Common myeloid progenitor, CD34-positive (primary cell): ENCODE measurements at regions not wholly inside any gene's neighbourhood (a gene's known extent, or its start where the extent isn't known, plus 50 kb on each side); places are given as distances from the start of the nearest gene placed in this dataset.

Source experiments
- CTCF ChIA-PET: fragments of 350-600 bp; sonication (Branson Sonifier 250); formaldehyde crosslinking; loops from one replicate; lab custom pipeline; 2021; ENCODE audit warnings: antibody characterized with exemption; lab: Charles Lee
- POLR2A ChIA-PET: fragments of 350-600 bp; sonication (Branson Sonifier 250); formaldehyde crosslinking; loops from one replicate; lab custom pipeline; 2021; ENCODE audit warnings: antibody characterized with exemption; lab: Charles Lee
- DNase-seq, 3 donors: peaks; one replicate each; pipeline versions ENCODE4 v3.0.0 to v3.0.0-alpha.2; 2013
- H3K27ac ChIP-seq, 2 experiments: 1 replicate in 1 of 2; 2 replicates in 1 of 2; pipeline ENCODE4 v1.7.0; 2013; ENCODE audit warnings: inconsistent platforms in 2 of 2, low read length in 2 of 2, mild to moderate bottlenecking in 2 of 2, low read depth in 1 of 2, moderate library complexity in 1 of 2; ENCODE audit not compliant: severe bottlenecking in 2 of 2, insufficient read depth in 1 of 2, poor library complexity in 1 of 2
- H3K27me3 ChIP-seq, 5 experiments: replicated peaks in 2 of 5; 1 replicate in 3 of 5; 2 replicates in 2 of 5; pipeline versions ENCODE4 v1.6.1 to v1.7.0; 2013; ENCODE audit warnings: low read length in 4 of 5, mild to moderate bottlenecking in 2 of 5, moderate library complexity in 2 of 5, inconsistent platforms in 1 of 5; ENCODE audit not compliant: insufficient read depth in 5 of 5, control insufficient read depth in 4 of 5
- H3K36me3 ChIP-seq, 4 experiments: 1 replicate in 2 of 4; 2 replicates in 2 of 4; pipeline versions ENCODE4 v1.6.1 to v1.7.0; 2013; ENCODE audit warnings: low read length in 3 of 4, control low read depth in 1 of 4, mild to moderate bottlenecking in 1 of 4; ENCODE audit not compliant: control insufficient read depth in 4 of 4, insufficient read depth in 4 of 4
- H3K4me1 ChIP-seq, 4 experiments: 1 replicate in 3 of 4; 2 replicates in 1 of 4; pipeline versions ENCODE4 v1.6.1 to v1.7.1; 2013; ENCODE audit warnings: low read length in 3 of 4, mild to moderate bottlenecking in 3 of 4, control low read depth in 1 of 4, inconsistent platforms in 1 of 4, moderate library complexity in 1 of 4; ENCODE audit not compliant: control insufficient read depth in 4 of 4, insufficient read depth in 4 of 4; ENCODE audit errors: control extremely low read depth in 1 of 4
- H3K4me3 ChIP-seq, 7 experiments: 1 replicate in 4 of 7; 2 replicates in 3 of 7; pipeline versions ENCODE4 v1.5.1 to v1.7.0; 2013; ENCODE audit warnings: mild to moderate bottlenecking in 7 of 7, low read length in 6 of 7, moderate library complexity in 6 of 7, inconsistent platforms in 2 of 7, low read depth in 2 of 7, control low read depth in 1 of 7; ENCODE audit not compliant: insufficient read depth in 4 of 7, control insufficient read depth in 1 of 7; ENCODE audit errors: extremely low read depth in 1 of 7
- H3K9me3 ChIP-seq, 5 experiments: 1 replicate in 4 of 5; 2 replicates in 1 of 5; pipeline versions ENCODE4 v1.6.1 to v1.7.1; 2013; ENCODE audit warnings: low read length in 4 of 5, mild to moderate bottlenecking in 2 of 5, inconsistent platforms in 1 of 5, low read depth in 1 of 5, moderate library complexity in 1 of 5; ENCODE audit not compliant: control insufficient read depth in 4 of 5, insufficient read depth in 2 of 5; ENCODE audit errors: control extremely low read depth in 1 of 5
- WGBS: methylation state at CpG from one replicate; pipeline ENCODE4 v1.1.5; 2013; ENCODE audit not compliant: insufficient coverage; 5-methylcytosine and 5-hydroxymethylcytosine counted together

DNA sequence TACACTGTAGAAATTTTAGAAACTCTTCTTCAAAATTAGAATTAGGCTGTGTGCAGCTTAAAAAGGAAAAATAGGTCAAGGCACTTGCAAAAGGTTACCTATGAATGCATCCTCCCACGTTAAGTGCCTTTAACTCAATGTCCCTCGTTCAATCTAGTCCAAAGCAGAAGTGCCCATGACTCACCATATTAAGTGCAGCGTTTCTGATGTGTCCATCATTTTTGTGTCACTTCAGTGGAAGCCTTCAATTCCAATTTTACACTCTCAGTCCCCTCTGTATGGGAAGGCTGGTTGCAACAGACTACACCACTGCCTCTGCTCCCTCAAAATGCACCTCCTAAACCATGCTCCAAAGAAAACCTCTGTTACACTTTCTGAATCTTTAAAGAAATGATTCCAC, 53.4 kb downstream of the FOXB1 start:
- CTCF ChIA-PET: no interaction called here
- Histone ChIP-seq H3K27ac (no peak overlapping the region), H3K27me3 (no peaks in the 10 kb centered on the region), H3K36me3 (no peaks in the 10 kb centered on the region), H3K9me3 (peaks cover 3 to 17% (median 14%) of the 10 kb centered on the region in 5 experiments), H3K4me1 (no peaks in the 10 kb centered on the region), H3K4me3 (no peak overlapping the region)
- POLR2A ChIA-PET: no interaction called here
- DNase-seq: no peak
- 83% methylated on average over 3 of the region's 3 CpGs for WGBS

DNA sequence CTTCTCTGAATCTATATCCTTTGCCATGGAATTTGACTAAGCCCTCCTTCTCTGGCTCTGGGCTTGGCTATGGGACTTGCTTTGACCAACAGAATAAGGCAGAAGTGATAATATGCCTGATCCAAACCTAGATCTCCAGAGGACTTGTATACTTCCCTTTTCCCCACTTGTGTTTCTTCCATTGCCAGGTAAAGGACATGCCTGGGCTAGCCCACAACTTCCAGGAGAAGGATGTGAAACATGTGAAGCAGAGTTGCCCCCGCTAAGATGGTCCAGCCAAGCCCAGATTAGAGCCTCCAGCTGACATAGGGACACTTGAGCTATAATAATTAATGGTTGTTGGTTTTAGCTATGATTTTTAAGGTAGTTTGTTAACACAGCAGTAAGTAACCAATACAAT, 55.1 kb downstream of the FOXB1 start:
- Histone ChIP-seq H3K4me1 (no peaks in the 10 kb centered on the region), H3K4me3 (no peak overlapping the region), H3K9me3 (peaks cover 3 to 20% (median 16%) of the 10 kb centered on the region in 5 experiments), H3K27me3 (no peaks in the 10 kb centered on the region), H3K36me3 (no peaks in the 10 kb centered on the region), H3K27ac (no peak overlapping the region)
- 100% methylated on average over 1 of the region's 1 CpG for WGBS
- POLR2A ChIA-PET: interaction anchor here (0.7 kb wide), 1 partner anchor 32 kb away, joined by 3 read pairs; no protein-coding TSS in a partner anchor
- no peak for DNase-seq
- CTCF ChIA-PET: no interaction called here

DNA sequence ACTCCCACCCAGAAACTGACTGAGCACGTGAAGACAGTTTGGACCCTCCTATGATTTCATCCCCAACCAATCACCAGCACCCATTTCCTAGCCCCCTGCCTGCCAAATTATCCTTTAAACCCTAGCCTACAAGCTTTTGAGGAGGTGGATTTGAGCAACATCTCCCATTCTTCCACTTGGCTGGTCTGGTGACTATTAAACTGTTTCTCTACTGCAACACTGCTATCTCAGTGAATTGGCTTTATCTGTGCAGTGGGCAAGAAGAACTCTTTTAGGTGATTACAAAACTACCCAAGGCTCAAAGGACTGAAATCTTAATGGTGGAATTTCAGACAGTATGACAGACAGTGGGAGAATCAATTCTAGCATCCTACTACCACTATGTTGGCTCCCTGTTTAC, 57.6 kb downstream of the FOXB1 start:
- H3K4me3 ChIP-seq: no peak overlapping the region
- H3K9me3 ChIP-seq: peaks cover 3 to 20% (median 16%) of the 10 kb centered on the region in 5 experiments
- no peaks in the 10 kb centered on the region for H3K27me3 ChIP-seq
- no peak overlapping the region for H3K27ac ChIP-seq
- POLR2A ChIA-PET: no interaction called here
- CTCF ChIA-PET: no interaction called here
- H3K4me1 ChIP-seq: peaks cover 6 to 16% (median 11%) of the 10 kb centered on the region in 4 experiments
- WGBS: no CpG with 5 or more reads among the region's 1 CpG
- DNase-seq: no peak
- H3K36me3 ChIP-seq: no peaks in the 10 kb centered on the region

DNA sequence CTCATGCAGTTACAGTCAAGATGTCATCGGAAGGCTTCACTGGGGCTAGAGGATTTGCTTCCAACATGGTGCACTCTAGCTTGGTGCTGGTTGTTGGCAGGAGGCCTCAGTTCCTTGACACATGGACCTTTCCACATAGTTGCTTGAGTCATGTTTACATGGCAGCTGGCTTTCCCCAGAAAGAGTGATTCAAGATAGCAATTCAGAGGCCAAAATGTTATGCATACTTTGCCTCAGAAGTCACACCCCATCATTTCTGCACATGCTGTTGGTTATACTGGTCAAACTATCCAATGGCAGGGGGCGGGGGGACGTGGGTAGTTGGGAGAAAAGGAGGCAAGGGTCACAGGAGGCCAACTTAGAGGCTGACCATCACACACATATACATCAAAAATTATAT, 58.7 kb downstream of the FOXB1 start:
- no peak overlapping the region for H3K4me3 ChIP-seq
- CTCF ChIA-PET: no interaction called here
- H3K27me3 ChIP-seq: no peaks in the 10 kb centered on the region
- DNase-seq: no peak
- 83% methylated on average over 1 of the region's 3 CpGs for WGBS
- no peaks in the 10 kb centered on the region for H3K36me3 ChIP-seq
- peaks cover 3 to 20% (median 16%) of the 10 kb centered on the region in 5 experiments for H3K9me3 ChIP-seq
- H3K4me1 ChIP-seq: peaks cover 7 to 24% (median 13%) of the 10 kb centered on the region in 4 experiments
- no peak overlapping the region for H3K27ac ChIP-seq
- POLR2A ChIA-PET: interaction anchor here (0.6 kb wide), 1 partner anchor 64 kb away, joined by 4 read pairs; no protein-coding TSS in a partner anchor

DNA sequence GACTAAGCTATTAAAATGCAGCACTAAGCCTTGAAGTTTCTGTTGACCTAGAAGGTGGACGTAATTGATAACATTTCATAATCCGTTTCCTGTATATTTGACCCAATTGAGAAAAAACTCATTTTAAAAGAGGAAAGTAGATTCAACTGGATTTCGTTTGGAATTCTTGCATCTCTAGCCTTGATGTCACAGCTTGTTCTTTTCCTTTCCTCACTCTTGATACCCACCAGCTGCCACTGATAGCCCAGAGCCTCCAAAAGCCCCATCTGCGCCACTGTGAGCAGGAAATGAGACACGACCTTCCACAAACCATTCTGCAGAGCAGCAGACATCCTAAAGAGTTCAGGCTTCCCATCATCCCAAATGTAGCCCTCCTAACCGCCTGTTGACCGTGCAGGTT, 61.8 kb downstream of the FOXB1 start:
- POLR2A ChIA-PET: no interaction called here
- CTCF ChIA-PET: interaction anchor here (1.4 kb wide), 1 partner anchor 61 kb away, joined by 3 read pairs; no protein-coding TSS in a partner anchor

DNA sequence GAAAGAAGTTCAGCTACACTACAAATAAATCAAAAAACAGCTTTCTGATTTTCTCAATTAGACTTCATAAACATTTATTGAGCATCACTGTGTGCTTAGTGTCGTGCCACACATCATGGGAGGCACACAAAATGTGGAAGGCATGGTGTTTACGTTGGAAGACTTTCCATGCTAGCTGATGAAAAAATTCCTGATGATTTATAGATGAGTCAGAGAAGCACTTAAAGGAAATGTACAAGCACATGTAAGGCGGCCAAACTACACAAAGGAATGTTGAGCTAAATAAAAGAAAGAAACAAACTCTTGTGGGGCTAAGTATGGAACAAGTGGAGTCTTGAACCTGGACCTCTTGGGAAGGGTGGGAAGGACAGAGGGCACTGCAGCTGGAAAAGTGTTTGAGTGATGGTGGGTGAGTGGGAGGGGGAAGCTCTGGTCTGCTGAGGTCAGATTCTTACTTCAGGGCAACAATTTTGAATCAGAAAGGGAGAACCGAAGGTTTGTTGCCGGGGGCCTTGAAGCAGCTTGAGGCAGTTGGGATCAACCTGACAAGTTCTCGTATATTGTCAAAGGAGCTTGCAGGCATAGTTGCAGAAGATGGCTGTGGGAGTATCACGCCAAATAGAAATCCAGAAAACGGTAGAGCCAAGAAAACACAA, 66.9 kb downstream of the FOXB1 start:
- ChIA-PET CTCF (interaction anchor here (1.1 kb wide), 1 partner anchor 8 kb away, joined by 3 read pairs; no protein-coding TSS in a partner anchor), POLR2A (no interaction called here)
- Histone ChIP-seq H3K4me1 (peaks cover 8 to 24% (median 15%) of the 10 kb centered on the region in 4 experiments), H3K27me3 (no peaks in the 10 kb centered on the region), H3K36me3 (no peaks in the 10 kb centered on the region), H3K27ac (no peak overlapping the region), H3K4me3 (no peak overlapping the region), H3K9me3 (peaks cover 0 to 2% (median 0%) of the 10 kb centered on the region in 5 experiments)
- DNase-seq: no peak
- WGBS: 98% methylated on average over 6 of the region's 8 CpGs

More for the DNA sequence above, 61.8 kb downstream of the FOXB1 start:
- Histone ChIP-seq H3K27me3 (no peaks in the 10 kb centered on the region), H3K27ac (no peak overlapping the region), H3K9me3 (peaks cover 3 to 16% (median 15%) of the 10 kb centered on the region in 5 experiments), H3K36me3 (no peaks in the 10 kb centered on the region), H3K4me3 (no peak overlapping the region), H3K4me1 (peaks cover 7 to 24% (median 13%) of the 10 kb centered on the region in 4 experiments)
- 91% methylated on average over 7 of the region's 7 CpGs for WGBS
- no peak for DNase-seq

DNA sequence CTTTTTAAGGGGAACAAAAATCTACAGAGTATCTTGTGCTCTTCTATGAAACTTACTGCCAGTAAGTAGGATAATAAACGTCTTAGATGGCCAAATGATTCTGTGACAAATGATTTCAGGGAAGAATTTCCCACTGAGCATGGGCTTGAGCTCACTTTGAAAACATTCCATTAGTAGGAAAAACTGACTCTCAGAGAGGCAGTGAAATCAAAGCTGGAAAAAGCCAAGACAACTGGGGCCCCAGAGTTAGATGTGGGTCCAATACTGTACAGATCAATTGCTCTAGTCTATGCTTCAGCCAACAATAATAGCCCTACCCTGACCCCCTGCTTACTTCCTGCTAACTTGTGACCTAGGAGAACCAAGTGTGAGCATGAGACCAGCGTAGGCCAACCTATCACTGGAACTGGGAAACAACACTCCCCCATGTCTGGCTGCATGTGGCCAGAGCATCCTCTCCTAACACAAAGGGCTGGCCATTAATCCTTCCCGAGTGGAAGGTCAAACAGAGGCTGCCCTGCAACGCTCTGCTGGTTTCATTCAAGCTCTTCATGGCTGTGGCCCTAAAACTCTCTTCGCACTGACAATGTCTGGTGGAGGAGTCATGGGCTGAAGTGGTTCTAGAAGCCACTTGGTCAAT, 68.8 kb downstream of the FOXB1 start:
- Histone ChIP-seq H3K4me3 (no peak overlapping the region), H3K27ac (no peak overlapping the region), H3K36me3 (no peaks in the 10 kb centered on the region), H3K27me3 (no peaks in the 10 kb centered on the region), H3K4me1 (peaks cover 0 to 10% (median 7%) of the 10 kb centered on the region in 4 experiments), H3K9me3 (peaks cover 0 to 2% (median 0%) of the 10 kb centered on the region in 5 experiments)
- ChIA-PET CTCF (no interaction called here), POLR2A (no interaction called here)
- WGBS: 98% methylated on average over 4 of the region's 5 CpGs
- DNase-seq: no peak
